HG02763 (cell line): ENCODE measurements at regions not wholly inside any gene's neighbourhood (a gene's known extent, or its start where the extent isn't known, plus 50 kb on each side); places are given as distances from the start of the nearest gene placed in this dataset.

Experiments
- ATAC-seq: cut with Tn5 transposase; IDR thresholded peaks from one replicate; pipeline ENCODE4 v1.9.1; 2021; ENCODE audit warnings: mild to moderate bottlenecking, moderate library complexity; ENCODE audit not compliant: unreplicated experiment

GRCh38 chr18:8942909-8943545 lies 159.5 kb upstream of the NDUFV2 start:
- ATAC-seq = no peak

- no peak for ATAC-seq
Observed at GRCh38 chr18:8943900-8944870, 158.3 kb upstream of the NDUFV2 start.

- ATAC-seq = no peak
Observed at GRCh38 chr18:8944871-8945245, 157.6 kb upstream of the NDUFV2 start.

GRCh38 chr18:8945514-8945913 lies 157.0 kb upstream of the NDUFV2 start:
- ATAC-seq = no peak

GRCh38 chr18:8946066-8946838 lies 156.2 kb upstream of the NDUFV2 start:
- no peak for ATAC-seq

- no peak for ATAC-seq
Observed at GRCh38 chr18:8947566-8947965, 154.9 kb upstream of the NDUFV2 start.

- ATAC-seq = no peak
Observed at GRCh38 chr18:8948011-8948410, 154.5 kb upstream of the NDUFV2 start.

- ATAC-seq = no peak
Observed at GRCh38 chr18:8948471-8949149, 153.9 kb upstream of the NDUFV2 start.

GRCh38 chr18:8949206-8949605 lies 153.3 kb upstream of the NDUFV2 start:
- ATAC-seq = no peak

GRCh38 chr18:8951491-8951890 lies 151.0 kb upstream of the NDUFV2 start:
- no peak for ATAC-seq

- no peak for ATAC-seq
Observed at GRCh38 chr18:8952174-8952573, 150.3 kb upstream of the NDUFV2 start.

GRCh38 chr18:8952769-8953760 lies 149.4 kb upstream of the NDUFV2 start:
- ATAC-seq = no peak

- no peak for ATAC-seq
Observed at GRCh38 chr18:8957731-8958130, 144.8 kb upstream of the NDUFV2 start.

GRCh38 chr18:8958660-8959059 lies 143.8 kb upstream of the NDUFV2 start:
- ATAC-seq = no peak

- ATAC-seq = no peak
Observed at GRCh38 chr18:8959551-8960135, 142.9 kb upstream of the NDUFV2 start.

GRCh38 chr18:8960740-8961657 lies 141.5 kb upstream of the NDUFV2 start:
- ATAC-seq = no peak

GRCh38 chr18:8962192-8962779 lies 140.2 kb upstream of the NDUFV2 start:
- no peak for ATAC-seq
